SK-N-SH (cell line): ENCODE measurements at regions not wholly inside any gene's neighbourhood (a gene's known extent, or its start where the extent isn't known, plus 50 kb on each side); places are given as distances from the start of the nearest gene placed in this dataset.

Experiments
- CTCF ChIA-PET: fragments of 300-600, 350-600 bp; formaldehyde crosslinking; extraction: SDS; loops from one replicate; lab custom pipeline; 2021; lab: Yijun Ruan, JAX
- POLR2A ChIA-PET: fragments of 350-600 bp; sonication (Branson Sonifier 250); formaldehyde crosslinking; extraction: SDS; loops from one replicate; lab custom pipeline; 2020; ENCODE audit warnings: antibody characterized with exemption, inconsistent platforms; lab: Yijun Ruan, JAX
- DNase-seq: peaks from one replicate; pipeline ENCODE4 v3.0.0; 2012
- H2AFZ ChIP-seq: fragments of 200-600 bp; sonication (generic); 2 replicates; pipeline ENCODE4 v1.8.1; 2016; ENCODE audit warnings: antibody characterized with exemption, mild to moderate bottlenecking, low read depth
- H3F3A ChIP-seq: fragments of 200-600 bp; sonication (generic); replicated peaks from 2 replicates; pipeline ENCODE3; 2016; ENCODE audit warnings: antibody characterized with exemption, mild to moderate bottlenecking; ENCODE audit not compliant: insufficient read depth
- H3K27ac ChIP-seq, 2 experiments: fragments of 200-500 bp in 1 of 2; fragments of 200-600 bp in 1 of 2; sonication (Bioruptor generic) in 1 of 2; sonication (generic), shearing (Covaris generic) in 1 of 2; 2 replicates each; pipeline versions ENCODE4 v1.5.1 to v1.6.1; 2014 to 2016; ENCODE audit warnings: low read depth in 2 of 2, inconsistent platforms in 1 of 2, low read length in 1 of 2, mild to moderate bottlenecking in 1 of 2, mixed read lengths in 1 of 2
- H3K27me3 ChIP-seq: fragments of 200-600 bp; sonication (generic), shearing (Covaris generic); 2 replicates; pipeline ENCODE4 v1.6.1; 2016; ENCODE audit warnings: mixed run types; ENCODE audit not compliant: insufficient read depth
- H3K36me3 ChIP-seq, 2 experiments: fragments of 200-500 bp in 1 of 2; fragments of 200-600 bp in 1 of 2; sonication (Bioruptor generic) in 1 of 2; sonication (generic) in 1 of 2; replicated peaks in 1 of 2; 2 replicates each; pipeline versions ENCODE3 to v1.5.1; 2014 to 2016; ENCODE audit warnings: low read length in 1 of 2, mild to moderate bottlenecking in 1 of 2; ENCODE audit not compliant: insufficient read depth in 2 of 2, control insufficient read depth in 1 of 2
- H3K4me1 ChIP-seq, 2 experiments: fragments of 200-500 bp in 1 of 2; fragments of 200-600 bp in 1 of 2; sonication (Bioruptor generic) in 1 of 2; sonication (generic), shearing (Covaris generic) in 1 of 2; 2 replicates each; pipeline versions ENCODE4 v1.5.1 to v1.6.1; 2014 to 2016; ENCODE audit warnings: low read depth in 1 of 2, low read length in 1 of 2, mixed run types in 1 of 2; ENCODE audit not compliant: insufficient read depth in 2 of 2, control insufficient read depth in 1 of 2
- H3K4me2 ChIP-seq: fragments of 200-600 bp; sonication (generic), shearing (Covaris generic); 2 replicates; pipeline ENCODE4 v1.6.1; 2017; ENCODE audit warnings: mixed run types
- H3K4me3 ChIP-seq, 2 experiments: fragments of 200-500 bp in 1 of 2; fragments of 200-600 bp in 1 of 2; sonication (Bioruptor generic) in 1 of 2; sonication (generic), shearing (Covaris generic) in 1 of 2; 2 replicates each; pipeline versions ENCODE4 v1.5.1 to v1.8.1; 2014 to 2016; ENCODE audit warnings: low read depth in 2 of 2, inconsistent platforms in 1 of 2, low read length in 1 of 2, mild to moderate bottlenecking in 1 of 2, mixed read lengths in 1 of 2, moderate library complexity in 1 of 2
- H3K79me2 ChIP-seq: fragments of 200-600 bp; sonication (generic); 2 replicates; pipeline ENCODE4 v1.8.1; 2017; ENCODE audit warnings: mild to moderate bottlenecking; ENCODE audit not compliant: insufficient read depth
- H3K9ac ChIP-seq: fragments of 200-600 bp; sonication (generic); 2 replicates; pipeline ENCODE4 v1.6.1; 2017; ENCODE audit warnings: mixed run types
- H3K9me2 ChIP-seq: fragments of 200-600 bp; sonication (generic); 2 replicates; pipeline ENCODE4 v1.6.1; 2017; ENCODE audit warnings: mixed run types
- H3K9me3 ChIP-seq: fragments of 200-600 bp; sonication (generic); 2 replicates; pipeline ENCODE4 v1.6.1; 2017; ENCODE audit warnings: mixed run types, mild to moderate bottlenecking, moderate library complexity
- H4K20me1 ChIP-seq: fragments of 200-600 bp; sonication (generic); 2 replicates; pipeline ENCODE4 v1.6.1; 2017; ENCODE audit warnings: mild to moderate bottlenecking, mixed run types; ENCODE audit not compliant: insufficient read depth
- ELF1 ChIP-seq: IDR thresholded peaks from 2 replicates; pipeline ENCODE4 v1.4.0; 2012
- EP300 ChIP-seq, 2 experiments: IDR thresholded peaks; 2 replicates each; pipeline versions ENCODE4 v1.4.0 to v1.6.1; 2012; ENCODE audit warnings: borderline replicate concordance in 1 of 2, low read depth in 1 of 2, low read length in 1 of 2
- EZH2phosphoT487 ChIP-seq: fragments of 200-600 bp; sonication (generic); IDR thresholded peaks from 2 replicates; pipeline ENCODE4 v1.6.1; 2017; ENCODE audit warnings: low read depth, mixed run types, mild to moderate bottlenecking, antibody characterized with exemption, moderate library complexity, borderline replicate concordance
- FOSL2 ChIP-seq: IDR thresholded peaks from 2 replicates; pipeline ENCODE4 v1.4.0; 2012; ENCODE audit warnings: low read depth, mild to moderate bottlenecking, moderate library complexity, borderline replicate concordance
- FOXM1 ChIP-seq: IDR thresholded peaks from 2 replicates; pipeline ENCODE4 v1.4.0; 2012; ENCODE audit warnings: low read depth, mild to moderate bottlenecking
- GABPA ChIP-seq: IDR thresholded peaks from 2 replicates; pipeline ENCODE4 v1.4.0; 2012; ENCODE audit warnings: low read depth, mild to moderate bottlenecking
- GATA2 ChIP-seq: sonication (generic); formaldehyde crosslinking; IDR thresholded peaks from 2 replicates; pipeline ENCODE4 v1.5.0; 2020; ENCODE audit warnings: mild to moderate bottlenecking, missing genetic modification reagents
- MEF2A ChIP-seq: IDR thresholded peaks from 2 replicates; pipeline ENCODE4 v1.4.0; 2012; ENCODE audit warnings: low read depth, borderline replicate concordance
- MXI1 ChIP-seq: IDR thresholded peaks from 2 replicates; pipeline ENCODE4 v1.6.1; 2012; ENCODE audit warnings: mild to moderate bottlenecking, low read depth, low read length, improper control_type of control experiment
- NRF1 ChIP-seq: IDR thresholded peaks from 2 replicates; pipeline ENCODE4 v1.6.1; 2012; ENCODE audit warnings: low read depth, mild to moderate bottlenecking, low read length
- POLR2AphosphoS5 ChIP-seq: IDR thresholded peaks from 2 replicates; pipeline ENCODE4 v1.6.1; 2012; ENCODE audit warnings: low read depth, low read length
- RAD21 ChIP-seq: IDR thresholded peaks from 2 replicates; pipeline ENCODE4 v1.6.1; 2012; ENCODE audit warnings: mild to moderate bottlenecking, low read length
- RCOR1 ChIP-seq: fragments of 150-350 bp; IDR thresholded peaks from 2 replicates; pipeline ENCODE4 v1.6.1; 2017; ENCODE audit warnings: antibody characterized with exemption, low read length
- RXRA ChIP-seq: IDR thresholded peaks from 2 replicates; pipeline ENCODE4 v1.4.0; 2012; ENCODE audit warnings: low read depth, mild to moderate bottlenecking, borderline replicate concordance
- SIN3A ChIP-seq: IDR thresholded peaks from 2 replicates; pipeline ENCODE4 v1.6.1; 2012; ENCODE audit warnings: low read depth, mild to moderate bottlenecking, low read length, moderate library complexity, borderline replicate concordance
- SMC3 ChIP-seq: IDR thresholded peaks from 2 replicates; pipeline ENCODE4 v1.6.1; 2012; ENCODE audit warnings: low read depth, low read length, improper control_type of control experiment
- TEAD4 ChIP-seq: IDR thresholded peaks from 2 replicates; pipeline ENCODE4 v1.4.0; 2012; ENCODE audit warnings: mild to moderate bottlenecking, borderline replicate concordance; ENCODE audit not compliant: insufficient read depth
- YY1 ChIP-seq: IDR thresholded peaks from 2 replicates; pipeline ENCODE4 v1.4.0; 2012; ENCODE audit warnings: low read depth, mild to moderate bottlenecking
- WGBS: methylation state at CpG from one replicate; pipeline ENCODE4 v1.1.6; 2017; ENCODE audit warnings: low lambda C conversion rate; 5-methylcytosine and 5-hydroxymethylcytosine counted together
- TF ChIP-seq, protein P1 (sequence below): IDR thresholded peaks from 2 replicates; pipeline ENCODE4; 2012
- TF ChIP-seq, protein P2 (sequence below): IDR thresholded peaks from 2 replicates; pipeline ENCODE4 v1.4.0; 2012; ENCODE audit warnings: low read depth
- TF ChIP-seq, protein P3 (sequence below): IDR thresholded peaks from 2 replicates; pipeline ENCODE4 v1.4.0; 2012; ENCODE audit warnings: low read depth, borderline replicate concordance
- TF ChIP-seq, protein P4 (sequence below): fragments of 150-350 bp; IDR thresholded peaks from 2 replicates; pipeline ENCODE4 v1.6.1; 2017; ENCODE audit warnings: antibody characterized with exemption, low read length, low read depth, borderline replicate concordance
- TF ChIP-seq, protein P5 (sequence below): IDR thresholded peaks from 2 replicates; pipeline ENCODE4 v1.4.0; 2012; ENCODE audit warnings: low read depth, borderline replicate concordance

DNA sequence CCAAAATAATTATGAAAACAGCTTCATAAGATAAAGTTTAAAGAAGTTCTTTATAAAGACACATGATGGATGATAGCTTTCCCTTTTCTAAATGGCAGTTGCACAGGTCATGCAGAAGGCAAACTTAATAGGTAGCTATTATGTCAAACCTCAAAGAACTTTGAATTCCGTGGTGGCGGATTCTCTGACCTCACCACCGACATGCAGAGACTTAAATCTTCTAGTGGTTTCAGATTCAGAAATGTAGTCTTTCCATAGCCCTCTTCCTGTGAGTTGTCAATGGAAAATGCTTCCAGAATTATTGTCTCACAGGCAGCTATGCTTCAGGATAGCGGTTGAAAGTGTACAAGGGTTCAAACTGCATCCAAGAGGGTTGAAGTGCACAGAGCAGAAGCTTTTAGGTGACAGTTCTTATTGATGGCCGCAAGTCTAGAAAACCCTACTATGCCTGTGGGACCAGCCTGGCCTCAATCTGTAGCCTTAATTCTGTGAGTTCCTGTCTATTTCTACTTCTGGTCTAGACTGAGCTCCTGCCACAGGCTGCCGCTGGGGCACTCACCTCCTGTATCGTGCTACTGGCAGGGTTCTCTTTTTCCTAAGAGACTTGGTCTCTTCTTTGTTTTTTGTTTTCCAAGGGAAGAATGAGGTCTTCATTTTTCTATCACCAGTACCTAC lies 117.0 kb upstream of the ERRFI1 start:
- Histone ChIP-seq H2AFZ (no peak overlapping the region), H4K20me1 (no peaks in the 10 kb centered on the region), H3K27me3 (no peaks in the 10 kb centered on the region), H3K27ac (no peak overlapping the region), H3K4me2 (no peak overlapping the region), H3K79me2 (no peaks in the 10 kb centered on the region), H3K4me3 (no peak overlapping the region), H3K4me1 (no peaks in the 10 kb centered on the region), H3K36me3 (no peaks in the 10 kb centered on the region), H3F3A (peaks cover 12% of the 10 kb centered on the region), H3K9me2 (no peaks in the 10 kb centered on the region), H3K9ac (no peak overlapping the region), H3K9me3 (no peaks in the 10 kb centered on the region)
- CTCF ChIA-PET, result interaction anchor here (1.1 to 1.5 kb wide), 2 partner anchors 15 to 168 kb away, joined by 3 to 4 read pairs; no protein-coding TSS in a partner anchor
- 75% methylated on average over 7 of the region's 7 CpGs for WGBS
- DNase-seq, result no peak
- POLR2A ChIA-PET, result no interaction called here
- TF ChIP-seq ELF1 (no peak), RXRA (peak; percentile 40; the same call in 1 of the 2 replicates), FOXM1 (no peak)
- TF ChIP-seq, protein P1, sequence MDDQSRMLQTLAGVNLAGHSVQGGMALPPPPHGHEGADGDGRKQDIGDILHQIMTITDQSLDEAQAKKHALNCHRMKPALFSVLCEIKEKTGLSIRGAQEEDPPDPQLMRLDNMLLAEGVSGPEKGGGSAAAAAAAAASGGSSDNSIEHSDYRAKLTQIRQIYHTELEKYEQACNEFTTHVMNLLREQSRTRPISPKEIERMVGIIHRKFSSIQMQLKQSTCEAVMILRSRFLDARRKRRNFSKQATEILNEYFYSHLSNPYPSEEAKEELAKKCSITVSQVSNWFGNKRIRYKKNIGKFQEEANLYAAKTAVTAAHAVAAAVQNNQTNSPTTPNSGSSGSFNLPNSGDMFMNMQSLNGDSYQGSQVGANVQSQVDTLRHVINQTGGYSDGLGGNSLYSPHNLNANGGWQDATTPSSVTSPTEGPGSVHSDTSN, result 0 out of 2 replicates have a peak, but pooled peaks have one; percentile 32

DNA sequence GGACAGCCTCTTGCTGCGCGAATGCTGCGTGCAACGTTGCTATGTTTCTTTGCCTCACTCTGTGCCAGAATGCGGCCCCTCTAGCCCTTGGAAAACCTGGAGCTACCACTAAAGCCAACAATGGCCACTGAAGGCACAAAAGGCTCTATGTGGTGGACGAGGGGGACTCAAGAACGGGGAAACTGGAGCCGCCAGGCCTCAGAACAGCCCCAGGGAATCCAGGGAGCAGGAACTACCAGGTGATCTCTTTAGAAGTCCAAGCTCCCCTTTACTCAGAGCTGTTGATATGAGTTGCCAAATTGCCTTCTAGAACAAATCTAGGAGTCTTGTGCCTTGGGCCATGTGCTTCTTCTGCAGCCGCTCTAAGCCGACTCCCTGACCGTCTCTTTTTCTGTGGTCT lies 113.8 kb upstream of the ERRFI1 start:
- H3K4me1 ChIP-seq, result no peaks in the 10 kb centered on the region
- H3K36me3 ChIP-seq, result no peaks in the 10 kb centered on the region
- H3K9ac ChIP-seq, result no peak overlapping the region
- CTCF ChIA-PET, result no interaction called here
- 94% methylated on average over 11 of the region's 11 CpGs for WGBS
- H2AFZ ChIP-seq, result no peak overlapping the region
- no peak overlapping the region for H3K4me2 ChIP-seq
- DNase-seq, result no peak
- POLR2A ChIA-PET, result no interaction called here
- H3K79me2 ChIP-seq, result no peaks in the 10 kb centered on the region
- no peaks in the 10 kb centered on the region for H3K27me3 ChIP-seq
- H3K9me2 ChIP-seq, result no peaks in the 10 kb centered on the region
- TF ChIP-seq, protein P2, sequence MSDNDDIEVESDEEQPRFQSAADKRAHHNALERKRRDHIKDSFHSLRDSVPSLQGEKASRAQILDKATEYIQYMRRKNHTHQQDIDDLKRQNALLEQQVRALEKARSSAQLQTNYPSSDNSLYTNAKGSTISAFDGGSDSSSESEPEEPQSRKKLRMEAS, result no peak
- TF ChIP-seq, protein P3, sequence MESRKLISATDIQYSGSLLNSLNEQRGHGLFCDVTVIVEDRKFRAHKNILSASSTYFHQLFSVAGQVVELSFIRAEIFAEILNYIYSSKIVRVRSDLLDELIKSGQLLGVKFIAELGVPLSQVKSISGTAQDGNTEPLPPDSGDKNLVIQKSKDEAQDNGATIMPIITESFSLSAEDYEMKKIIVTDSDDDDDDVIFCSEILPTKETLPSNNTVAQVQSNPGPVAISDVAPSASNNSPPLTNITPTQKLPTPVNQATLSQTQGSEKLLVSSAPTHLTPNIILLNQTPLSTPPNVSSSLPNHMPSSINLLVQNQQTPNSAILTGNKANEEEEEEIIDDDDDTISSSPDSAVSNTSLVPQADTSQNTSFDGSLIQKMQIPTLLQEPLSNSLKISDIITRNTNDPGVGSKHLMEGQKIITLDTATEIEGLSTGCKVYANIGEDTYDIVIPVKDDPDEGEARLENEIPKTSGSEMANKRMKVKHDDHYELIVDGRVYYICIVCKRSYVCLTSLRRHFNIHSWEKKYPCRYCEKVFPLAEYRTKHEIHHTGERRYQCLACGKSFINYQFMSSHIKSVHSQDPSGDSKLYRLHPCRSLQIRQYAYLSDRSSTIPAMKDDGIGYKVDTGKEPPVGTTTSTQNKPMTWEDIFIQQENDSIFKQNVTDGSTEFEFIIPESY, result no peak
- no peak for TF ChIP-seq RCOR1
- TF ChIP-seq RAD21, result no peak
- TF ChIP-seq, protein P1, result no peak
- no peak for TF ChIP-seq EP300 (IDR thresholded peaks at IDR 0.05; ENCODE audit: borderline replicate concordance in 1 of 2, low read depth in 1 of 2, low read length in 1 of 2)
- TF ChIP-seq TEAD4, result no peak
- no peak for TF ChIP-seq SMC3
- no peak for TF ChIP-seq FOSL2
- no peak for TF ChIP-seq SIN3A
- no peak for TF ChIP-seq NRF1
- no peak for TF ChIP-seq GABPA
- TF ChIP-seq GATA2 (CRISPR knock-in tag), result no peak
- no peak for TF ChIP-seq YY1
- no peak for TF ChIP-seq MXI1
- TF ChIP-seq, protein P4, sequence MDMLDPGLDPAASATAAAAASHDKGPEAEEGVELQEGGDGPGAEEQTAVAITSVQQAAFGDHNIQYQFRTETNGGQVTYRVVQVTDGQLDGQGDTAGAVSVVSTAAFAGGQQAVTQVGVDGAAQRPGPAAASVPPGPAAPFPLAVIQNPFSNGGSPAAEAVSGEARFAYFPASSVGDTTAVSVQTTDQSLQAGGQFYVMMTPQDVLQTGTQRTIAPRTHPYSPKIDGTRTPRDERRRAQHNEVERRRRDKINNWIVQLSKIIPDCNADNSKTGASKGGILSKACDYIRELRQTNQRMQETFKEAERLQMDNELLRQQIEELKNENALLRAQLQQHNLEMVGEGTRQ, result no peak
- no peak for TF ChIP-seq MEF2A
- no peak for TF ChIP-seq EZH2phosphoT487
- TF ChIP-seq, protein P5, sequence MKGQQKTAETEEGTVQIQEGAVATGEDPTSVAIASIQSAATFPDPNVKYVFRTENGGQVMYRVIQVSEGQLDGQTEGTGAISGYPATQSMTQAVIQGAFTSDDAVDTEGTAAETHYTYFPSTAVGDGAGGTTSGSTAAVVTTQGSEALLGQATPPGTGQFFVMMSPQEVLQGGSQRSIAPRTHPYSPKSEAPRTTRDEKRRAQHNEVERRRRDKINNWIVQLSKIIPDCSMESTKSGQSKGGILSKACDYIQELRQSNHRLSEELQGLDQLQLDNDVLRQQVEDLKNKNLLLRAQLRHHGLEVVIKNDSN, result no peak
- no peak for TF ChIP-seq POLR2AphosphoS5
- H3K9me3 ChIP-seq, result no peaks in the 10 kb centered on the region
- H3K27ac ChIP-seq, result no peak overlapping the region
- no peak overlapping the region for H3K4me3 ChIP-seq
- no peaks in the 10 kb centered on the region for H4K20me1 ChIP-seq
- H3F3A ChIP-seq, result peaks cover 25% of the 10 kb centered on the region
